HepG2 (cell line): ENCODE measurements at regions not wholly inside any gene's neighbourhood (a gene's known extent, or its start where the extent isn't known, plus 50 kb on each side); places are given as distances from the start of the nearest gene placed in this dataset.

ENCODE experiments used
- ATAD3A ChIP-seq: sonication (generic); formaldehyde crosslinking; IDR thresholded peaks from 2 replicates; pipeline ENCODE4 v1.4.0; 2020; ENCODE audit warnings: missing genetic modification reagents
- GLI4 ChIP-seq: sonication (generic); formaldehyde crosslinking; IDR thresholded peaks from 2 replicates; pipeline ENCODE4 v1.5.1; 2020; ENCODE audit warnings: missing genetic modification reagents, mild to moderate bottlenecking, moderate library complexity, borderline replicate concordance
- JUNB ChIP-seq: sonication (generic); formaldehyde crosslinking; IDR thresholded peaks from 2 replicates; pipeline ENCODE4 v1.8.0; 2022; ENCODE audit warnings: missing genetic modification reagents, mild to moderate bottlenecking, borderline replicate concordance
- KLF16 ChIP-seq, 2 experiments: sonication (generic) in 1 of 2; formaldehyde crosslinking in 1 of 2; IDR thresholded peaks; 2 replicates each; pipeline versions ENCODE4 v1.6.1 to v1.8.0; 2016 to 2023; ENCODE audit warnings: missing genetic modification reagents in 2 of 2, missing compliant biosample characterization in 1 of 2
- NFIB ChIP-seq: sonication (generic); formaldehyde crosslinking; IDR thresholded peaks from 2 replicates; pipeline ENCODE4 v1.9.0; 2021; ENCODE audit warnings: missing genetic modification reagents, mild to moderate bottlenecking, borderline replicate concordance
- NFKB2 ChIP-seq: sonication (generic); formaldehyde crosslinking; IDR thresholded peaks from 2 replicates; pipeline ENCODE4 v1.4.0; 2020; ENCODE audit warnings: missing genetic modification reagents, borderline replicate concordance
- SNRNP70 ChIP-seq: fragments of 200-400 bp; formaldehyde crosslinking; IDR thresholded peaks from 2 replicates; pipeline ENCODE4 v1.6.1; 2017; ENCODE audit warnings: mild to moderate bottlenecking, low read depth, low read length, moderate library complexity
- SPEN ChIP-seq: sonication (generic); formaldehyde crosslinking; IDR thresholded peaks from 2 replicates; pipeline ENCODE4 v1.5.1; 2020; ENCODE audit warnings: low read depth, mild to moderate bottlenecking, missing genetic modification reagents
- U2AF2 ChIP-seq: fragments of 200-400 bp; formaldehyde crosslinking; IDR thresholded peaks from 2 replicates; pipeline ENCODE4 v1.6.1; 2017; ENCODE audit warnings: low read depth, mild to moderate bottlenecking, low read length
- ZBTB21 ChIP-seq: sonication (generic); formaldehyde crosslinking; IDR thresholded peaks from 2 replicates; pipeline ENCODE4 v1.4.0; 2020; ENCODE audit warnings: missing genetic modification reagents
- ZC3H13 ChIP-seq: sonication (generic); formaldehyde crosslinking; IDR thresholded peaks from 2 replicates; pipeline ENCODE4 v1.8.1; 2023; ENCODE audit warnings: mild to moderate bottlenecking, missing genetic modification reagents, moderate library complexity
- ZNF136 ChIP-seq: sonication (generic); formaldehyde crosslinking; IDR thresholded peaks from 2 replicates; pipeline ENCODE4 v1.8.1; 2022; ENCODE audit warnings: low read depth, mild to moderate bottlenecking, moderate library complexity, missing genetic modification reagents
- ZNF296 ChIP-seq: sonication (generic); formaldehyde crosslinking; conservative IDR thresholded peaks from 2 replicates; pipeline ENCODE4 v1.5.0; 2020; ENCODE audit warnings: mild to moderate bottlenecking, missing genetic modification reagents
- ZNF577 ChIP-seq: sonication (generic); formaldehyde crosslinking; IDR thresholded peaks from 2 replicates; pipeline ENCODE4 v1.4.0; 2020; ENCODE audit warnings: mild to moderate bottlenecking, low read depth, missing genetic modification reagents, borderline replicate concordance
- ZNF749 ChIP-seq: sonication (generic); formaldehyde crosslinking; IDR thresholded peaks from 2 replicates; pipeline ENCODE4 v1.8.0; 2022; ENCODE audit warnings: mild to moderate bottlenecking, missing genetic modification reagents, moderate library complexity, borderline replicate concordance
- TF ChIP-seq, protein P1 (sequence below): sonication (generic); formaldehyde crosslinking; IDR thresholded peaks from 2 replicates; pipeline ENCODE4 v1.5.1; 2020; ENCODE audit warnings: mild to moderate bottlenecking, missing genetic modification reagents
- TF ChIP-seq, protein P2 (sequence below): sonication (generic); formaldehyde crosslinking; IDR thresholded peaks from 2 replicates; pipeline ENCODE4 v1.4.0; 2020; ENCODE audit warnings: mild to moderate bottlenecking, missing genetic modification reagents
- TF ChIP-seq, protein P3 (sequence below): sonication (generic); formaldehyde crosslinking; IDR thresholded peaks from 2 replicates; pipeline ENCODE4 v1.5.0; 2020; ENCODE audit warnings: missing genetic modification reagents
- TF ChIP-seq, protein P4 (sequence below): sonication (generic); formaldehyde crosslinking; IDR thresholded peaks from 2 replicates; pipeline ENCODE4 v1.9.0; 2021; ENCODE audit warnings: missing genetic modification reagents, mild to moderate bottlenecking, borderline replicate concordance
- TF ChIP-seq, protein P5 (sequence below): sonication (generic); formaldehyde crosslinking; IDR thresholded peaks from 2 replicates; pipeline ENCODE4 v1.5.0; 2020; ENCODE audit warnings: missing genetic modification reagents, mild to moderate bottlenecking, borderline replicate concordance

DNA sequence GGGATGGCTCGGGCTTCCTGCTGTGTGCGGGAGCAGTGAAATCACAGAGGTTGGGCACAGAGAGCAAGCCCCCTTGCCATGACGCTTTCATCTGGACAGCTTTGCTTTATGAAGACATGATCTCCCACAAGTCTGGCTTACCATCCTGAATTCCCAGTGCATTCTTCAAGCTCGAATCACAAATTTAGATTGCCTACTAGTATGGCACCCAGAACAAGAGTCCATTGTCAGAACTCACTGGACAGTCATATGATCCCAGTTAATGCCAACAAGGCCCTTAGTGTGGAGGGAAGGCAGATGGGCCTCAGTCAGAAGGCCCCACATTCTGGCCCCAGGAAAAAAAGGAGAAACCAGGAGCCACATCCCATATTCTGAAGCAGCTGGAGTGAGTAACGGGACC lies 147.3 kb upstream of the FOXQ1 start (continued):
- TF ChIP-seq, protein P1, sequence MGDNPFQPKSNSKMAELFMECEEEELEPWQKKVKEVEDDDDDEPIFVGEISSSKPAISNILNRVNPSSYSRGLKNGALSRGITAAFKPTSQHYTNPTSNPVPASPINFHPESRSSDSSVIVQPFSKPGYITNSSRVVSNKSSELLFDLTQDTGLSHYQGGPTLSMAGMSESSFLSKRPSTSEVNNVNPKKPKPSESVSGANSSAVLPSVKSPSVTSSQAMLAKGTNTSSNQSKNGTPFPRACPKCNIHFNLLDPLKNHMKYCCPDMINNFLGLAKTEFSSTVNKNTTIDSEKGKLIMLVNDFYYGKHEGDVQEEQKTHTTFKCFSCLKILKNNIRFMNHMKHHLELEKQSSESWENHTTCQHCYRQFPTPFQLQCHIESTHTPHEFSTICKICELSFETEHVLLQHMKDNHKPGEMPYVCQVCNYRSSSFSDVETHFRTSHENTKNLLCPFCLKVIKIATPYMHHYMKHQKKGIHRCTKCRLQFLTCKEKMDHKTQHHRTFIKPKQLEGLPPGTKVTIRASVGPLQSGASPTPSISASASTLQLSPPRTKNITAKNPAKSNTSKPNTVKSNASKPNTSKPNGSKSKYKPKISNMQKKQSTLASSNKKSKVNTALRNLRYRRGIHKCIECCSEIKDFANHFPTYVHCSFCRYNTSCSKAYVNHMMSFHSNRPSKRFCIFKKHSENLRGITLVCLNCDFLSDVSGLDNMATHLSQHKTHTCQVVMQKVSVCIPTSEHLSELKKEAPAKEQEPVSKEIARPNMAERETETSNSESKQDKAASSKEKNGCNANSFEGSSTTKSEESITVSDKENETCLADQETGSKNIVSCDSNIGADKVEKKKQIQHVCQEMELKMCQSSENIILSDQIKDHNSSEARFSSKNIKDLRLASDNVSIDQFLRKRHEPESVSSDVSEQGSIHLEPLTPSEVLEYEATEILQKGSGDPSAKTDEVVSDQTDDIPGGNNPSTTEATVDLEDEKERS (CRISPR knock-in tag), result no peak
- TF ChIP-seq ZBTB21 (CRISPR knock-in tag), result no peak
- TF ChIP-seq U2AF2, result no peak
- TF ChIP-seq, protein P2, sequence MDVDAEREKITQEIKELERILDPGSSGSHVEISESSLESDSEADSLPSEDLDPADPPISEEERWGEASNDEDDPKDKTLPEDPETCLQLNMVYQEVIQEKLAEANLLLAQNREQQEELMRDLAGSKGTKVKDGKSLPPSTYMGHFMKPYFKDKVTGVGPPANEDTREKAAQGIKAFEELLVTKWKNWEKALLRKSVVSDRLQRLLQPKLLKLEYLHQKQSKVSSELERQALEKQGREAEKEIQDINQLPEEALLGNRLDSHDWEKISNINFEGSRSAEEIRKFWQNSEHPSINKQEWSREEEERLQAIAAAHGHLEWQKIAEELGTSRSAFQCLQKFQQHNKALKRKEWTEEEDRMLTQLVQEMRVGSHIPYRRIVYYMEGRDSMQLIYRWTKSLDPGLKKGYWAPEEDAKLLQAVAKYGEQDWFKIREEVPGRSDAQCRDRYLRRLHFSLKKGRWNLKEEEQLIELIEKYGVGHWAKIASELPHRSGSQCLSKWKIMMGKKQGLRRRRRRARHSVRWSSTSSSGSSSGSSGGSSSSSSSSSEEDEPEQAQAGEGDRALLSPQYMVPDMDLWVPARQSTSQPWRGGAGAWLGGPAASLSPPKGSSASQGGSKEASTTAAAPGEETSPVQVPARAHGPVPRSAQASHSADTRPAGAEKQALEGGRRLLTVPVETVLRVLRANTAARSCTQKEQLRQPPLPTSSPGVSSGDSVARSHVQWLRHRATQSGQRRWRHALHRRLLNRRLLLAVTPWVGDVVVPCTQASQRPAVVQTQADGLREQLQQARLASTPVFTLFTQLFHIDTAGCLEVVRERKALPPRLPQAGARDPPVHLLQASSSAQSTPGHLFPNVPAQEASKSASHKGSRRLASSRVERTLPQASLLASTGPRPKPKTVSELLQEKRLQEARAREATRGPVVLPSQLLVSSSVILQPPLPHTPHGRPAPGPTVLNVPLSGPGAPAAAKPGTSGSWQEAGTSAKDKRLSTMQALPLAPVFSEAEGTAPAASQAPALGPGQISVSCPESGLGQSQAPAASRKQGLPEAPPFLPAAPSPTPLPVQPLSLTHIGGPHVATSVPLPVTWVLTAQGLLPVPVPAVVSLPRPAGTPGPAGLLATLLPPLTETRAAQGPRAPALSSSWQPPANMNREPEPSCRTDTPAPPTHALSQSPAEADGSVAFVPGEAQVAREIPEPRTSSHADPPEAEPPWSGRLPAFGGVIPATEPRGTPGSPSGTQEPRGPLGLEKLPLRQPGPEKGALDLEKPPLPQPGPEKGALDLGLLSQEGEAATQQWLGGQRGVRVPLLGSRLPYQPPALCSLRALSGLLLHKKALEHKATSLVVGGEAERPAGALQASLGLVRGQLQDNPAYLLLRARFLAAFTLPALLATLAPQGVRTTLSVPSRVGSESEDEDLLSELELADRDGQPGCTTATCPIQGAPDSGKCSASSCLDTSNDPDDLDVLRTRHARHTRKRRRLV, result no peak
- no peak for TF ChIP-seq SNRNP70
- TF ChIP-seq, protein P3, sequence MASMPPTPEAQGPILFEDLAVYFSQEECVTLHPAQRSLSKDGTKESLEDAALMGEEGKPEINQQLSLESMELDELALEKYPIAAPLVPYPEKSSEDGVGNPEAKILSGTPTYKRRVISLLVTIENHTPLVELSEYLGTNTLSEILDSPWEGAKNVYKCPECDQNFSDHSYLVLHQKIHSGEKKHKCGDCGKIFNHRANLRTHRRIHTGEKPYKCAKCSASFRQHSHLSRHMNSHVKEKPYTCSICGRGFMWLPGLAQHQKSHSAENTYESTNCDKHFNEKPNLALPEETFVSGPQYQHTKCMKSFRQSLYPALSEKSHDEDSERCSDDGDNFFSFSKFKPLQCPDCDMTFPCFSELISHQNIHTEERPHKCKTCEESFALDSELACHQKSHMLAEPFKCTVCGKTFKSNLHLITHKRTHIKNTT, result no peak
- TF ChIP-seq NFIB (CRISPR knock-in tag), result no peak
- no peak for TF ChIP-seq ZC3H13 (CRISPR knock-in tag)
- TF ChIP-seq ZNF296 (CRISPR knock-in tag), result no peak
- TF ChIP-seq ZNF749, result no peak
- no peak for TF ChIP-seq JUNB (CRISPR knock-in tag)
- TF ChIP-seq, protein P4, sequence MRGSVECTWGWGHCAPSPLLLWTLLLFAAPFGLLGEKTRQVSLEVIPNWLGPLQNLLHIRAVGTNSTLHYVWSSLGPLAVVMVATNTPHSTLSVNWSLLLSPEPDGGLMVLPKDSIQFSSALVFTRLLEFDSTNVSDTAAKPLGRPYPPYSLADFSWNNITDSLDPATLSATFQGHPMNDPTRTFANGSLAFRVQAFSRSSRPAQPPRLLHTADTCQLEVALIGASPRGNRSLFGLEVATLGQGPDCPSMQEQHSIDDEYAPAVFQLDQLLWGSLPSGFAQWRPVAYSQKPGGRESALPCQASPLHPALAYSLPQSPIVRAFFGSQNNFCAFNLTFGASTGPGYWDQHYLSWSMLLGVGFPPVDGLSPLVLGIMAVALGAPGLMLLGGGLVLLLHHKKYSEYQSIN (CRISPR knock-in tag), result no peak
- TF ChIP-seq ZNF577 (CRISPR knock-in tag), result no peak
- no peak for TF ChIP-seq KLF16 (CRISPR knock-in tag; IDR thresholded peaks at IDR 0.05)
- no peak for TF ChIP-seq ZNF136
- TF ChIP-seq GLI4, result no peak
- no peak for TF ChIP-seq SPEN (CRISPR knock-in tag)
- no peak for TF ChIP-seq NFKB2 (CRISPR knock-in tag)
- no peak for TF ChIP-seq ATAD3A (CRISPR knock-in tag)
- TF ChIP-seq, protein P5, sequence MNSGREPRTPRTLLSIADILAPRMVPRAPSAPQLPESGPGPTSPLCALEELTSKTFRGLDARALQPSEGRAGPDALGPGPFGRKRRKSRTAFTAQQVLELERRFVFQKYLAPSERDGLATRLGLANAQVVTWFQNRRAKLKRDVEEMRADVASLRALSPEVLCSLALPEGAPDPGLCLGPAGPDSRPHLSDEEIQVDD (CRISPR knock-in tag), result no peak
